Naive thymus-derived CD4-positive, alpha-beta T cell (primary cell): ENCODE measurements at regions not wholly inside any gene's neighbourhood (a gene's known extent, or its start where the extent isn't known, plus 50 kb on each side); places are given as distances from the start of the nearest gene placed in this dataset.
"Not testable (repeated sequence)": the region's sequence is repeated elsewhere in the genome, so short reads cannot be mapped to it uniquely, and the experiment has no call there.

ENCODE experiments used
- ATAC-seq: fragments of 150-1000 bp; cut with Tn5 transposase; 2 replicates; pipeline ENCODE4 v1.10.0; 2021; ENCODE audit warnings: mild to moderate bottlenecking, moderate library complexity
- CTCF ChIA-PET: fragments of 350-600 bp; sonication (Branson Sonifier 250); formaldehyde crosslinking; loops from one replicate; lab custom pipeline; 2021; ENCODE audit warnings: antibody characterized with exemption; lab: Charles Lee
- POLR2A ChIA-PET: fragments of 350-600 bp; sonication (Branson Sonifier 250); formaldehyde crosslinking; loops from one replicate; lab custom pipeline; 2021; ENCODE audit warnings: antibody characterized with exemption, inconsistent platforms; lab: Charles Lee
- DNase-seq, 9 donors: peaks; one replicate each; pipeline versions ENCODE4 v3.0.0 to v3.0.0-alpha.2; 2020 to 2022; ENCODE audit warnings: mixed read lengths in 1 of 9
- H3K27ac ChIP-seq: one replicate; pipeline ENCODE4 v1.7.0; 2013; ENCODE audit warnings: mild to moderate bottlenecking, low read depth, low read length, moderate library complexity
- H3K27me3 ChIP-seq, 2 donors: one replicate each; pipeline ENCODE4 v1.7.0; 2013; ENCODE audit warnings: low read length in 2 of 2, mild to moderate bottlenecking in 2 of 2, moderate library complexity in 2 of 2; ENCODE audit not compliant: control insufficient read depth in 2 of 2, insufficient read depth in 2 of 2
- H3K36me3 ChIP-seq, 3 experiments: 1 replicate in 2 of 3; 2 replicates in 1 of 3; pipeline ENCODE4 v1.7.0; 2013; ENCODE audit warnings: low read length in 3 of 3, mild to moderate bottlenecking in 3 of 3, moderate library complexity in 1 of 3; ENCODE audit not compliant: insufficient read depth in 3 of 3, control insufficient read depth in 2 of 3
- H3K4me1 ChIP-seq, 2 donors: one replicate each; pipeline ENCODE4 v1.7.0; 2013; ENCODE audit warnings: low read length in 2 of 2, mild to moderate bottlenecking in 2 of 2, moderate library complexity in 1 of 2; ENCODE audit not compliant: control insufficient read depth in 2 of 2, insufficient read depth in 2 of 2
- H3K4me3 ChIP-seq: 2 replicates; pipeline ENCODE4 v1.7.0; 2013; ENCODE audit warnings: mild to moderate bottlenecking, low read length
- H3K9me3 ChIP-seq, 3 experiments: 1 replicate in 2 of 3; 2 replicates in 1 of 3; pipeline ENCODE4 v1.7.0; 2013; ENCODE audit warnings: low read length in 3 of 3; ENCODE audit not compliant: control insufficient read depth in 2 of 3
- H3K27ac Mint-ChIP-seq, 9 donors: one replicate each; pipeline ENCODE4 v1.8.0; 2020 to 2022; ENCODE audit warnings: mixed read lengths in 9 of 9, mild to moderate bottlenecking in 8 of 9, moderate library complexity in 5 of 9, inconsistent platforms in 2 of 9
- H3K27me3 Mint-ChIP-seq, 5 donors: one replicate each; pipeline ENCODE4 v1.8.0; 2021 to 2022; ENCODE audit warnings: mixed read lengths in 5 of 5, mild to moderate bottlenecking in 1 of 5
- H3K36me3 Mint-ChIP-seq, 5 donors: one replicate each; pipeline ENCODE4 v1.8.0; 2020 to 2022; ENCODE audit warnings: mixed read lengths in 5 of 5, mild to moderate bottlenecking in 3 of 5, inconsistent platforms in 1 of 5
- H3K4me1 Mint-ChIP-seq, 7 donors: one replicate each; pipeline ENCODE4 v1.8.0; 2020 to 2022; ENCODE audit warnings: mixed read lengths in 7 of 7, mild to moderate bottlenecking in 3 of 7, inconsistent platforms in 1 of 7
- H3K4me3 Mint-ChIP-seq, 10 donors: one replicate each; pipeline ENCODE4 v1.8.0; 2020 to 2022; ENCODE audit warnings: mild to moderate bottlenecking in 10 of 10, mixed read lengths in 10 of 10, moderate library complexity in 6 of 10, inconsistent platforms in 2 of 10
- H3K9me3 Mint-ChIP-seq, 11 donors: one replicate each; pipeline ENCODE4 v1.8.0; 2020 to 2022; ENCODE audit warnings: mixed read lengths in 11 of 11, mild to moderate bottlenecking in 4 of 11, inconsistent platforms in 1 of 11, moderate library complexity in 1 of 11
- intact Hi-C, 2 donors: fragments of 100-400 bp; cut with micrococcal nuclease; formaldehyde crosslinking; loops; one replicate each; pipeline ENCODE4 v1.15.1; 2023

- ATAC-seq, H3K9me3 Mint-ChIP-seq, H3K27ac Mint-ChIP-seq, H3K4me3 ChIP-seq, H3K9me3 ChIP-seq, H3K4me1 Mint-ChIP-seq, H3K27me3 ChIP-seq, H3K36me3 Mint-ChIP-seq, H3K4me3 Mint-ChIP-seq, POLR2A ChIA-PET, intact Hi-C loops, CTCF ChIA-PET, H3K4me1 ChIP-seq, H3K36me3 ChIP-seq, DNase-seq, H3K27ac ChIP-seq: not testable (repeated sequence)
- H3K27me3 Mint-ChIP-seq: peaks cover 0 to 26% (median 4%) of the 10 kb centered on the region in 5 donors
Observed at GRCh38 chr2:87222131-87222530, 200.5 kb upstream of the PLGLB1 start.

- H3K27ac ChIP-seq, H3K27me3 ChIP-seq, ATAC-seq, CTCF ChIA-PET, H3K4me1 Mint-ChIP-seq, intact Hi-C loops, H3K9me3 Mint-ChIP-seq, H3K4me1 ChIP-seq, H3K4me3 ChIP-seq, H3K4me3 Mint-ChIP-seq, H3K9me3 ChIP-seq, H3K36me3 Mint-ChIP-seq, DNase-seq, H3K36me3 ChIP-seq, H3K27ac Mint-ChIP-seq, POLR2A ChIA-PET: not testable (repeated sequence)
- H3K27me3 Mint-ChIP-seq: peaks cover 0 to 22% (median 0%) of the 10 kb centered on the region in 5 donors
Observed at GRCh38 chr2:87223873-87224272, 202.2 kb upstream of the PLGLB1 start.

- intact Hi-C loops, H3K4me3 Mint-ChIP-seq, H3K27me3 ChIP-seq, H3K27me3 Mint-ChIP-seq, H3K36me3 ChIP-seq, H3K4me3 ChIP-seq, H3K4me1 ChIP-seq, H3K36me3 Mint-ChIP-seq, CTCF ChIA-PET, H3K4me1 Mint-ChIP-seq, H3K27ac ChIP-seq, POLR2A ChIA-PET, H3K9me3 ChIP-seq, H3K9me3 Mint-ChIP-seq: not testable (repeated sequence)
- DNase-seq (peak in 6 of 9 donors; percentile 4 to 26 (median 14)), ATAC-seq (peak; percentile 87)
- H3K27ac Mint-ChIP-seq: peak overlapping the region in 1 of 9 donors; percentile 33
Observed at GRCh38 chr2:87229091-87229689, 207.5 kb upstream of the PLGLB1 start.

- DNase-seq, H3K4me3 Mint-ChIP-seq, intact Hi-C loops, H3K27ac ChIP-seq, H3K27me3 ChIP-seq, H3K36me3 ChIP-seq, H3K27me3 Mint-ChIP-seq, H3K9me3 Mint-ChIP-seq, POLR2A ChIA-PET, H3K9me3 ChIP-seq, ATAC-seq, H3K27ac Mint-ChIP-seq, H3K4me3 ChIP-seq, H3K4me1 Mint-ChIP-seq, H3K36me3 Mint-ChIP-seq, CTCF ChIA-PET, H3K4me1 ChIP-seq: not testable (repeated sequence)
Observed at GRCh38 chr2:87229964-87230363, 208.3 kb upstream of the PLGLB1 start.

GRCh38 chr2:87235333-87235981 is 213.8 kb upstream of the PLGLB1 start:
- H3K4me3 Mint-ChIP-seq, H3K36me3 ChIP-seq, CTCF ChIA-PET, intact Hi-C loops, ATAC-seq, H3K4me1 Mint-ChIP-seq, H3K27ac Mint-ChIP-seq, H3K27ac ChIP-seq, H3K4me1 ChIP-seq, H3K9me3 Mint-ChIP-seq, H3K4me3 ChIP-seq, H3K27me3 Mint-ChIP-seq, POLR2A ChIA-PET, H3K27me3 ChIP-seq, DNase-seq, H3K9me3 ChIP-seq, H3K36me3 Mint-ChIP-seq: not testable (repeated sequence)

GRCh38 chr2:87237570-87238336 is 216.1 kb upstream of the PLGLB1 start:
- not testable (repeated sequence) for ATAC-seq

More at GRCh38 chr2:87237570-87238336, 216.1 kb upstream of the PLGLB1 start:
- CTCF ChIA-PET, H3K27me3 Mint-ChIP-seq, H3K4me3 Mint-ChIP-seq, H3K36me3 Mint-ChIP-seq, POLR2A ChIA-PET, DNase-seq, intact Hi-C loops, H3K4me1 ChIP-seq, H3K9me3 Mint-ChIP-seq, H3K36me3 ChIP-seq, H3K9me3 ChIP-seq, H3K27ac Mint-ChIP-seq, H3K27ac ChIP-seq, H3K4me3 ChIP-seq, H3K27me3 ChIP-seq, H3K4me1 Mint-ChIP-seq: not testable (repeated sequence)
